Cardiac muscle cell (in vitro differentiated cells and primary cell): ENCODE measurements at regions not wholly inside any gene's neighbourhood (a gene's known extent, or its start where the extent isn't known, plus 50 kb on each side); places are given as distances from the start of the nearest gene placed in this dataset.

ENCODE experiments used
- DNase-seq, 2 donors: peaks; one replicate each; pipeline versions ENCODE4 v3.0.0 to v3.0.0-alpha.2; 2010 to 2017; ENCODE audit warnings: low read depth in 1 of 2, low spot score in 1 of 2
- H3K27ac ChIP-seq: fragments of 200-600 bp; sonication (generic); 2 replicates; pipeline ENCODE4 v1.5.1; 2016
- H3K27me3 ChIP-seq: fragments of 200-600 bp; sonication (generic); 2 replicates; pipeline ENCODE4 v1.6.0; 2016; ENCODE audit warnings: control low read depth
- H3K36me3 ChIP-seq: fragments of 200-600 bp; sonication (generic); 2 replicates; pipeline ENCODE4 v1.5.1; 2016; ENCODE audit warnings: control low read depth
- H3K4me1 ChIP-seq: fragments of 200-600 bp; sonication (generic); 2 replicates; pipeline ENCODE4 v1.8.1; 2017; ENCODE audit warnings: low read depth, mild to moderate bottlenecking, mixed run types
- H3K4me3 ChIP-seq: fragments of 200-600 bp; sonication (generic); 2 replicates; pipeline ENCODE4 v1.5.1; 2016; ENCODE audit warnings: mild to moderate bottlenecking
- H3K9me3 ChIP-seq: fragments of 200-600 bp; sonication (generic); 2 replicates; pipeline ENCODE4 v1.5.1; 2017; ENCODE audit warnings: low read depth, mild to moderate bottlenecking, control low read depth
- CTCF ChIP-seq: IDR thresholded peaks from 2 replicates; pipeline ENCODE4 v1.5.1; 2012; ENCODE audit warnings: low read depth, mild to moderate bottlenecking, low read length

GRCh38 chr1:58836408-58836807 lies 52.6 kb upstream of the JUN start:
- H3K4me1 ChIP-seq: no peaks in the 10 kb centered on the region
- no peak for TF ChIP-seq CTCF
- peaks cover 4% of the 10 kb centered on the region for H3K27me3 ChIP-seq
- H3K9me3 ChIP-seq: no peaks in the 10 kb centered on the region
- peak in 1 of 2 donors; percentile 53 for DNase-seq
- no peak overlapping the region for H3K27ac ChIP-seq
- no peak overlapping the region for H3K4me3 ChIP-seq
- no peaks in the 10 kb centered on the region for H3K36me3 ChIP-seq

- H3K4me1 ChIP-seq: no peaks in the 10 kb centered on the region
- H3K27ac ChIP-seq: no peak overlapping the region
- no peak for TF ChIP-seq CTCF
- no peak for DNase-seq
- H3K4me3 ChIP-seq: no peak overlapping the region
- H3K36me3 ChIP-seq: no peaks in the 10 kb centered on the region
- no peaks in the 10 kb centered on the region for H3K9me3 ChIP-seq
- peaks cover 4% of the 10 kb centered on the region for H3K27me3 ChIP-seq
Measured at GRCh38 chr1:58837886-58838285, 54.0 kb upstream of the JUN start.

GRCh38 chr1:58839147-58839795 lies 55.4 kb upstream of the JUN start:
- no peak for TF ChIP-seq CTCF
- no peak for DNase-seq
- Histone ChIP-seq H3K27me3 (peaks cover 4% of the 10 kb centered on the region), H3K4me1 (no peaks in the 10 kb centered on the region), H3K27ac (no peak overlapping the region), H3K36me3 (no peaks in the 10 kb centered on the region), H3K4me3 (no peak overlapping the region), H3K9me3 (no peaks in the 10 kb centered on the region)

GRCh38 chr1:58839846-58840835 lies 56.3 kb upstream of the JUN start:
- H3K4me1 ChIP-seq: no peaks in the 10 kb centered on the region

GRCh38 chr1:58841455-58841854 lies 57.6 kb upstream of the JUN start:
- Histone ChIP-seq H3K27me3 (peaks cover 2% of the 10 kb centered on the region), H3K36me3 (no peaks in the 10 kb centered on the region), H3K9me3 (no peaks in the 10 kb centered on the region), H3K4me1 (no peaks in the 10 kb centered on the region), H3K4me3 (no peak overlapping the region), H3K27ac (no peak overlapping the region)
- DNase-seq: no peak
- TF ChIP-seq CTCF: peak; percentile 28

More at GRCh38 chr1:58839846-58840835, 56.3 kb upstream of the JUN start:
- H3K9me3 ChIP-seq: no peaks in the 10 kb centered on the region
- no peaks in the 10 kb centered on the region for H3K36me3 ChIP-seq
- peaks cover 4% of the 10 kb centered on the region for H3K27me3 ChIP-seq
- no peak overlapping the region for H3K4me3 ChIP-seq
- TF ChIP-seq CTCF: no peak
- no peak for DNase-seq
- no peak overlapping the region for H3K27ac ChIP-seq
